ENCODE measurements at regions not wholly inside any gene's neighbourhood (a gene's known extent, or its start where the extent isn't known, plus 50 kb on each side); places are given as distances from the start of the nearest gene placed in this dataset.
A peak's percentile ranks its signal among the peaks of the same experiment; 100 is the strongest.

GRCh38 chr16:54493594-54493993 lies 207.0 kb upstream of the IRX3 start:
- no peaks in the 10 kb centered on the region for H3K36me3 ChIP-seq
- TF ChIP-seq CTCF (IDR thresholded peaks at IDR 0.05), result no peak
- peaks cover 0 to 9% of the 10 kb centered on the region in 2 donors for H3K4me1 ChIP-seq
- no peak for DNase-seq (ENCODE audit: low spot score)
- H3K27me3 ChIP-seq, result no peaks in the 10 kb centered on the region
- no peak overlapping the region for H3K27ac ChIP-seq
- peaks cover 0 to 14% of the 10 kb centered on the region in 2 donors for H3K9me3 ChIP-seq
- no peak overlapping the region for H3K4me3 ChIP-seq

GRCh38 chr16:54493061-54493460 lies 206.5 kb upstream of the IRX3 start:
- no peak for DNase-seq (ENCODE audit: low spot score)
- H3K4me1 ChIP-seq, result peaks cover 0 to 9% of the 10 kb centered on the region in 2 donors
- no peak for TF ChIP-seq CTCF (IDR thresholded peaks at IDR 0.05)
- H3K9me3 ChIP-seq, result peaks cover 0 to 9% of the 10 kb centered on the region in 2 donors
- no peak overlapping the region for H3K4me3 ChIP-seq
- no peak overlapping the region for H3K27ac ChIP-seq
- no peaks in the 10 kb centered on the region for H3K27me3 ChIP-seq
- no peaks in the 10 kb centered on the region for H3K36me3 ChIP-seq

- peaks cover 0 to 9% of the 10 kb centered on the region in 2 donors for H3K4me1 ChIP-seq
- no peaks in the 10 kb centered on the region for H3K27me3 ChIP-seq
- no peak for DNase-seq (ENCODE audit: low spot score)
- H3K4me3 ChIP-seq, result no peak overlapping the region
- H3K9me3 ChIP-seq, result no peaks in the 10 kb centered on the region
- no peak overlapping the region for H3K27ac ChIP-seq
- no peaks in the 10 kb centered on the region for H3K36me3 ChIP-seq
- no peak for TF ChIP-seq CTCF (IDR thresholded peaks at IDR 0.05)
These were observed 203.5 kb upstream of the IRX3 start for GRCh38 chr16:54490112-54490488.

- Histone ChIP-seq H3K36me3 (no peaks in the 10 kb centered on the region), H3K27ac (peak overlapping the region in 1 of 2 donors; percentile 13), H3K27me3 (no peaks in the 10 kb centered on the region), H3K9me3 (no peaks in the 10 kb centered on the region), H3K4me3 (no peak overlapping the region), H3K4me1 (peaks cover 0 to 9% of the 10 kb centered on the region in 2 donors)
- no peak for DNase-seq (ENCODE audit: low spot score)
- TF ChIP-seq CTCF (IDR thresholded peaks at IDR 0.05), result no peak
These were observed 202.9 kb upstream of the IRX3 start for GRCh38 chr16:54489225-54490111.

GRCh38 chr16:54488729-54489128 lies 202.1 kb upstream of the IRX3 start:
- peak overlapping the region; percentile 23 to 25 for H3K27ac ChIP-seq
- TF ChIP-seq CTCF (IDR thresholded peaks at IDR 0.05), result no peak

More at GRCh38 chr16:54488729-54489128, 202.1 kb upstream of the IRX3 start:
- DNase-seq (ENCODE audit: low spot score), result no peak
- H3K9me3 ChIP-seq, result no peaks in the 10 kb centered on the region
- H3K27me3 ChIP-seq, result no peaks in the 10 kb centered on the region
- H3K4me3 ChIP-seq, result no peak overlapping the region
- H3K4me1 ChIP-seq, result peaks cover 0 to 11% of the 10 kb centered on the region in 2 donors
- no peaks in the 10 kb centered on the region for H3K36me3 ChIP-seq
